AG09309 (cell line): ENCODE measurements at regions not wholly inside any gene's neighbourhood (a gene's known extent, or its start where the extent isn't known, plus 50 kb on each side); places are given as distances from the start of the nearest gene placed in this dataset.

Source experiments
- DNase-seq: peaks from one replicate; pipeline ENCODE4 v3.0.0-alpha.2; 2010; ENCODE audit warnings: low read depth
- H3K4me3 ChIP-seq: 2 replicates; pipeline ENCODE4 v1.5.1; 2011; ENCODE audit warnings: mild to moderate bottlenecking, low read depth, low read length, moderate library complexity; ENCODE audit not compliant: control insufficient read depth
- CTCF ChIP-seq: IDR thresholded peaks from 2 replicates; pipeline ENCODE4 v1.5.1; 2011; ENCODE audit warnings: mild to moderate bottlenecking, low read depth, low read length, inconsistent platforms; ENCODE audit not compliant: insufficient read depth, control insufficient read depth; ENCODE audit errors: missing control alignments

DNA sequence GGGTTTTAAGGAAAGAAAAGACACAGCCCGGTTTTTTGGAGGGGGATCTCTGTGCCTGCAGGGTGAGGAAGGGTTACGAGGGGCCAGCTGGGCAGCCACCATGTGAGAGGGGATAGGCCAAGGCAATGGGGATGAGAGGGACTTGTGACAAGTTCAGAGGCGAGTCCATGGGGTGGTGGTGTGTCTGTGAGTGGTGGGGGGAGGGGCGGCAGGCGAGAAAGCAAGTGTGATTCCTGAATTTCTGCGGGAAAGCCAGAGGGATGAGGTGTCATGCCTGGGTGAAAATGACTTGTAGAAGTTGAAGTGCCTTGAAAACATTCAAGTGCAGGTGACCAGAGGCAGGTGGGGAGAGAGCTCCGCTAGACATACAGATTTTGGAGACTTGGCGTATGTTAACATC, 61.0 kb upstream of the RNF32 start:
- no peak overlapping the region for H3K4me3 ChIP-seq
- no peak for TF ChIP-seq CTCF
- no peak for DNase-seq

DNA sequence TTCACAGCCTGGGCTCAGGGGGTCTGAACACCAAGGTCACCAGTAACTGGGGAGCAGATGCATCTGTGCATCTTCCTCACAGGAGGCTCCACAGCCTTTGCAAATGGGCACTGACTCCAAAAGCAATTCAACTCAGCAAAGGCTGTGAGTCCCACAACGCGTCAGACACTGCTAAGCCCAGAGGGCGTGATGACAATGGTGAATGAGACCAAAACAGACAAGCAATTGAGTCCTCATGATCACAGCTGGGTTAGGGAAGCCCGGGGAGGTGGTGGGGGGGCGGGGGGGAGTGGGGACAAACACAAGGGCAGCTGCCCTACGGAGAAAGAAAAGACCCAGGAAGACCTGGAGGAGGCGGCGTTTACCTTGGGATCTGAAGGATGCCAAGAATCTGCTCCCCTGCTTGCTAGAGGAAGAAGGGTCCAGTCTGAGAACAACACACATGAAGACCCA, 61.6 kb upstream of the RNF32 start:
- TF ChIP-seq CTCF, result no peak
- DNase-seq, result no peak
- H3K4me3 ChIP-seq, result no peak overlapping the region

- no peak overlapping the region for H3K4me3 ChIP-seq
- no peak for DNase-seq
- TF ChIP-seq CTCF, result no peak
These were observed 62.0 kb upstream of the RNF32 start for GRCh38 chr7:156578578-156578940.

- DNase-seq, result no peak
- TF ChIP-seq CTCF, result no peak
- no peak overlapping the region for H3K4me3 ChIP-seq
These were observed 62.7 kb upstream of the RNF32 start for GRCh38 chr7:156577645-156578577.

GRCh38 chr7:156576216-156577058, 64.1 kb upstream of the RNF32 start:
- no peak overlapping the region for H3K4me3 ChIP-seq
- DNase-seq, result no peak
- no peak for TF ChIP-seq CTCF

DNA sequence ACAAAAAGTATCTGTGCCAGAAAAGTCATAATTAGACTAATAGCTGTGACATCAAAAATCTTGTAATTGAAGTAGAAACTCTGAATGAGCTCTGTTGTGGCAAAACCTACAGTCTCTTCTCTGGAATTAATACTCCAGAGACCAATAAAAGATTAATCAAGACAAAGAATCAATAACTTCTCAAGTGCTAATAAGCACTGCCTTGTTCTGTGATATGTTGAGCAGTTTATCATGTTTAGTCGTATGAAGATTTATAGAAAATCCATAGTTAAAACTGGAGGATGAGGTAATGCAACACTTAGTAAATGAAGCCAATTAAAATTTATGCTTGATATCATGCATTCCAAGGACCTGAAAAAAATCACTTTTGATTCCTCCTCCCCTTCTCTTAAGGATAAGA, 72.3 kb upstream of the RNF32 start:
- no peak overlapping the region for H3K4me3 ChIP-seq
- no peak for DNase-seq
- TF ChIP-seq CTCF, result no peak
